ENCODE measurements at regions not wholly inside any gene's neighbourhood (a gene's known extent, or its start where the extent isn't known, plus 50 kb on each side); places are given as distances from the start of the nearest gene placed in this dataset.

- TF ChIP-seq EZH2phosphoT487 (IDR thresholded peaks at IDR 0.05; ENCODE audit: borderline replicate concordance) (no peak), CTCF (conservative IDR thresholded peaks at IDR 0.05; ENCODE audit: low read length) (no peak)
Observed at GRCh38 chr7:84817016-84817415, 369.8 kb downstream of the SEMA3D start.

Measured in Loucy (cell line).